ENCODE measurements at regions not wholly inside any gene's neighbourhood (a gene's known extent, or its start where the extent isn't known, plus 50 kb on each side); places are given as distances from the start of the nearest gene placed in this dataset.

- TF ChIP-seq, protein P1, sequence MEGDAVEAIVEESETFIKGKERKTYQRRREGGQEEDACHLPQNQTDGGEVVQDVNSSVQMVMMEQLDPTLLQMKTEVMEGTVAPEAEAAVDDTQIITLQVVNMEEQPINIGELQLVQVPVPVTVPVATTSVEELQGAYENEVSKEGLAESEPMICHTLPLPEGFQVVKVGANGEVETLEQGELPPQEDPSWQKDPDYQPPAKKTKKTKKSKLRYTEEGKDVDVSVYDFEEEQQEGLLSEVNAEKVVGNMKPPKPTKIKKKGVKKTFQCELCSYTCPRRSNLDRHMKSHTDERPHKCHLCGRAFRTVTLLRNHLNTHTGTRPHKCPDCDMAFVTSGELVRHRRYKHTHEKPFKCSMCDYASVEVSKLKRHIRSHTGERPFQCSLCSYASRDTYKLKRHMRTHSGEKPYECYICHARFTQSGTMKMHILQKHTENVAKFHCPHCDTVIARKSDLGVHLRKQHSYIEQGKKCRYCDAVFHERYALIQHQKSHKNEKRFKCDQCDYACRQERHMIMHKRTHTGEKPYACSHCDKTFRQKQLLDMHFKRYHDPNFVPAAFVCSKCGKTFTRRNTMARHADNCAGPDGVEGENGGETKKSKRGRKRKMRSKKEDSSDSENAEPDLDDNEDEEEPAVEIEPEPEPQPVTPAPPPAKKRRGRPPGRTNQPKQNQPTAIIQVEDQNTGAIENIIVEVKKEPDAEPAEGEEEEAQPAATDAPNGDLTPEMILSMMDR (IDR thresholded peaks at IDR 0.05), result no peak
Measured at GRCh38 chr5:99788482-99788881, 746.7 kb upstream of the FAM174A start.

DNA sequence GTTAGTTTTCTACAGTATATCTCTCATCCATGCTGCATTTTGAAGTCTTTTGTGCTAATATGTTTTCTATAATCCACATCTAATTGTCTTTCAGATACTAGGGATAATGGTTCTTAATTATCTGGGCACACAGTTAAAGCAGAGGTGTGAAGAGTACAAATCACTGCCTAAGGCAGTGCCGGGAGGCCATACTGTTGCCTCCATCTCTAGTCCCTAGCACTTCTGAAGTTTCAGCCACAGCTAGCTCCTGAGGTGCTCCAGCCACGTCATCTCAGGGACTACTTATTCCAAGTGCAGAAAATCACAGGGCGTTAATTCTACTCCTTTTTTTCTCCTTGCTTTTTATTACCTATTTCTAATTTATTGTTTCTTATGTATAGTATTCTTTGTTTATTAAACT lies 760.0 kb upstream of the FAM174A start:
- TF ChIP-seq, protein P1 (IDR thresholded peaks at IDR 0.05), result no peak

GRCh38 chr5:99773290-99773689 lies 761.9 kb upstream of the FAM174A start:
- TF ChIP-seq, protein P1 (IDR thresholded peaks at IDR 0.05), result no peak

DNA sequence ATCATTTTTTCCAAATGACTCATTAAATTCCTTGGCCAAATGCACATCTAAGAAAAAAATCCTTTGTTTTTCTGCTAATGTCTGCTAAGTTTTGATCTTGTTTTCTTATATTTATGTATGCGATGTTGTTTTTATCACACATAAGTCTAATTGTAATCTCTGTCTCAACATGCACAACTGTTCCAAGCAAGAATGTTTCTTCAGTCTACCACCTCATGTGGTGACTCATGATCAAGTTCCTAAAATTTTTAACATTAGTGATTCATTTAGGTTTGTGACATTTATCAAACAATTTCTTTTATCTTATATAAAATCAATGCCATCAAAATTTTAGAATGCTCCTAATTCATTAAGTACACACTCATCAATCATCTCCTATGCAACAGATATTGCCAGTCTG lies 763.9 kb upstream of the FAM174A start:
- TF ChIP-seq, protein P1 (IDR thresholded peaks at IDR 0.05), result no peak

GRCh38 chr5:99765011-99765410 lies 770.2 kb upstream of the FAM174A start:
- TF ChIP-seq, protein P1 (IDR thresholded peaks at IDR 0.05), result no peak

DNA sequence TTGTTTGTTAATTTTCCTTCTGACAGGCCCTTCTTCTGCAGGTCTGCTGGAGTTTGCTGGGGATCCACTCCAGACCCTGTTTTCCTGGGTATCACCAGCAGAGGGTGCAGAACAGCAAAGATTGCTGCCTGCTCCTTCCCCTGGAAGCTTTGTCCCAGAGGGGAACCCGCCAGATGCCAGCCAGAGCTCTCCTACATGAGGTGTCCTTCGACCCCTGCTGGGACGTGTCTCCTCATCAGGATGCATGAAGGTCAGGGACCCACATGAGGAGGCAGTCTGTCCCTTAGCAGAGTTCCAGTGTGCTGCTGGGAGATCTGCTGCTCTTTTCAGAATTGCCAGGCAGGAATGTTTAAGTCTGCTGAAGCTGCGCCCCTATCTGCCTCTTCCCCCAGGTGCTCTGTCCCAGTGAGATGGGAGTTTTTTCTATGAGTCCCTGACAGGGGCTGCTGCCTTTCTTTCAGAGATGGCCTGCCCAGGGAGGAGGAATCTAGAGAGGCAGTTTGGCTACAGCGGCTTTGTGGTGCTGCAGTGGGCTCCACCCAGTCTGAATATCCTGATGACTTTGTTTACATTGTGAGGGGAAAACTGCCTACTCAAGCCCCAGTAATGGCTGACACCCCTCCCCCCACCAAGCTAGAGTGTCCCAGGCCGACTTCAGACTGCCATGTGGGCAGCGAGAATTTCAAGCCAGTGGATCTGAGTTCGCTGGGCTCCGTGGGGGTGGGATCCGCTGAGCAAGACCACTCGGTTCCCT lies 772.0 kb upstream of the FAM174A start:
- TF ChIP-seq, protein P1 (IDR thresholded peaks at IDR 0.05), result no peak

GRCh38 chr5:99747342-99747741 lies 787.8 kb upstream of the FAM174A start:
- TF ChIP-seq, protein P1 (IDR thresholded peaks at IDR 0.05), result no peak
